HG02885 (cell line): ENCODE measurements at regions not wholly inside any gene's neighbourhood (a gene's known extent, or its start where the extent isn't known, plus 50 kb on each side); places are given as distances from the start of the nearest gene placed in this dataset.

Experiments
- ATAC-seq: cut with Tn5 transposase; IDR thresholded peaks from one replicate; pipeline ENCODE4 v1.9.1; 2021; ENCODE audit warnings: mild to moderate bottlenecking; ENCODE audit not compliant: unreplicated experiment, poor library complexity

DNA sequence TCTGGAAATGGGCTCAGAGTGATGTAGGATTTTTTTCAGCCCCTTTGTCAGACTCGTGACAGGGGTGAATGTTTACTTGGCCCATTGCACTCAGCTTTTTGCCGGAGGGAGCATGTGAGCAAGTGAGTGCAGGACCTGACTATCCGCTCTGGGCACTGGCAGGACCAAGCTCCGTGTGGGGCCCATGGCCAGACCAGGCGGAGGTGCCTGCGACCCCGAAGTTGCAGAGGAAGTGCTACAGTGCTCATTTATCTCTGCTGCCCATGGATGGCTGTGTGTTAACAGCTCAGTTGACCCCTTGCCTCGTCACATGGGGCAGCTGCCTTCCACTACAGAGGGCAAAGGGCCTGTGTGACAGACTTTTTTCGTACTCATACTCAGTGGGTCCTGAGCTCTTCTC, 744.3 kb downstream of the IRX1 start:
- ATAC-seq, result no peak

DNA sequence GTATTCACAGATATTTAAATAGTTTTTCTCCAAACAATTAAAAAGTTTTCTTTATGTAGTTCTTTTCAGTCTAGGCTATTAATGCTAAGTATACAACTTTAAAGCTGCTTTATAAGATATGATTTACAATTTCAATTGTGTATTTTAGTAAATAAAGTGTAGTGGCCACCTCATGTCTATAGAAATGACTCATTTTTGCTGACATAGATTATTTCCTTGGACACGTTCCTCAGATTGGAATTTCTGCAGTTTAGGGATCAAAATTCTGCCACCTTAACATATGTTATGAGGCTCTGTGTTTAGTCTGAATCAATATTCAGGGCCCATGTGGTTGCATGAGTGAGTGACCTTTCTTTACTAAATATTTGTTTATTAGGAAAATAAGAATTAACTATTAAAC, 750.2 kb downstream of the IRX1 start:
- ATAC-seq, result no peak

DNA sequence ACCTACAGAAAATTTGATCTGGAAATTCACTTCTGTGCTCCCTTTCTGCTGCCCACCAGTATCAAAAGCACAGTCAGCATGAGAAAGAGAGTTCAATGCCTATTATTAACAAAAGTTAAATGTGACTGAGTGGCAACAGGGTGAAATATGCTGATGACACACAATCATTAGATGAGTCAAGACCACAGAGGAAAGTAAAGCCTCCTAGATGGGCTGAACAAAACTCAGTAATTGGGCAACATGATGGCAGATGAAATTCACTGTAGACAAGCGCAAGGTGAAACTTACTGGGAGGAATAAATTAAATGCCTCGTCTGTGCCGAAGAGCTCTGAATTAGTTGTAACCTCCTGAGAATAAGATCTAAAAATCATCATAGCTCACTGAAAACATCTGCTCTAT, 752.8 kb downstream of the IRX1 start:
- ATAC-seq, result no peak

DNA sequence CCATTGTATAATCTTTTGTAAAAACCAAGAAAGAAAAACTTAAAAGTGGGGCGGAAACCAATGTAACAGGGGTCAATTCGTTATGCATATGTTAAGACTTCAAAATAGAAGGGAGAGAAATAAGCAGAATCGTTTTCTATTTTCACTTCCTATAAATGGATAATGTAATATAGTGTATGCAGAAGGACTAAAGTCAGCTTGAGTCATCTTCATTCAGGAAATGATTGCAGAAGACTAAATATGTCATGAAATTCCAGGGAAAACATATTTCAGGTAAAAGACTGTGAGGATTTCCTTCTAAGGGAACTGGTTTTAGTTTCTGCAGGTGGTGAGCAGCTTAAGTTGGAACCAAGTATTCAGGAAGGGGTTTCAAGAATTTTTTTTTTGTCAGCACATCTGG, 753.3 kb downstream of the IRX1 start:
- no peak for ATAC-seq

DNA sequence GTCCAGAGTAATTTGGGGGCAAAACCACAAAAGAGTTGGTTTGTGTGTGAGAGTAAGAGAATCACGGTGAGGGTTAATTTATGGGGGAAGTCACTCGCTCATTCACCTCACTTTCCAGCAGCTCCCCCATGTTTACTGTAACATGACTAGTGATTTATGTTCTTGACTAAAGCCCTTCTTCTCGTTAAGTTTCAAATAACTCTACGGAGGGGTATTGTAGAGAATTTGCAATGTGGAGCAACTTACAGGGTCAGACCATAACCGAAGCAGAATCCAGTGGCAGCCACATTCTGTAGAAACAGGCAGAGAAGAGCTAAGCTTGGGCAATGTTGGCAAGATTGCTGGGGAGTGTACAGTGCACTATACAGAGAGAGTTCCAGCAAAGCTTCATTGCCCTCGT, 760.6 kb downstream of the IRX1 start:
- ATAC-seq, result no peak

DNA sequence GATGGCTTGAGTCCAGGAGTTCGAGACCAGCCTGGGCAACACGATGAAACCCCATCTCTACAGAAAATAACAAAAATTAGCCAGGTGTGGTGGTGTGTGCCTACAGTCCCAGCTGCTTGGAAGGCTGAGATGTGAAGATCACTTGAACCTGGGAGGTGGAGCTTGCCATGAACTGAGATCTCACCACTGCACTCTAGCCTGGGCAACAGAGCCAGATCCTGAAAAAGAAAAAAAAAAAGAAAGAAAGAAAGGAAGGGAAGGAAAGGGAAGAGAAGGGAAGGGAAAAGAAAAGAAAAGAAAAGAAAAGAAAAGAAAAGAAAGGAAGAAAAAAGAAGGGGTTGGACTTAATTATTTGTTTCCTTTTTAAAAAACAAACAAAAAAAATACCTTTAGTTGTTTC, 764.2 kb downstream of the IRX1 start:
- no peak for ATAC-seq

DNA sequence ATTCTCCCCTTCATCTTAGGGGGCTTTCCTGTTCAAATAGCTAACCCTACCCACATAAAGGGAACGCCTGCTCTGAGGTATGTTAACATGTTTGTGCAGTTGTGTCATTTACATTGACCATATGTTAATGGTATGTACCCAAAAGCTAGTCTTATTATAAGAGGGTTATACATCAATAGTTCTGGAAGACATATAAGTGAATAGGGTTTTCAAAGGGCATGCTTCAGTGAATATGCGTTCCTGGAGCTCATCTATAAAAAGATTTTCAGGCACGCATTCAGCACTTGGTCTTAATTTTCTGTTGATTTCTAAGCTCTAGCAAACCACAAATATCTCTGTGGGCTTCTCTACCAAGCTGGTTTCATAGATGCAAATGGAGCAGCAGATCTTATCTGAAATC, 766.1 kb downstream of the IRX1 start:
- no peak for ATAC-seq

DNA sequence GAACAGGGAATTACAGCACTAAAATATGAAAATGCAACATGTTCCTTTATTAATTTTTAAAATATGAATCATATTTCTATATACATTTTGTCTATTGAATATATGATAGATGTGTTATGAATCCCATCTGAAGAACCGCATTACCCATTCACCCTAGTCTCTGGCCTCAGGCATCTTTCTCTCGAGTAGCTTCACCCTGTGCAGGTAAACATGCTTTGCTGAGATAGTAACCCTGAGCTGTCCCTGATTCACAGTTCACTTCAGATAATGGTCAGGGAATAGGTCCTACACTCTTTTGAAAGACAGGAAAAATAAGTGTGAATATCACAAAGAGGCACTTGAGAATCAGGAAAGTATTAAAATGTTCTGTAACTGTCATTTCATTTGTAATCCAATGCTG, 766.8 kb downstream of the IRX1 start:
- ATAC-seq, result no peak

DNA sequence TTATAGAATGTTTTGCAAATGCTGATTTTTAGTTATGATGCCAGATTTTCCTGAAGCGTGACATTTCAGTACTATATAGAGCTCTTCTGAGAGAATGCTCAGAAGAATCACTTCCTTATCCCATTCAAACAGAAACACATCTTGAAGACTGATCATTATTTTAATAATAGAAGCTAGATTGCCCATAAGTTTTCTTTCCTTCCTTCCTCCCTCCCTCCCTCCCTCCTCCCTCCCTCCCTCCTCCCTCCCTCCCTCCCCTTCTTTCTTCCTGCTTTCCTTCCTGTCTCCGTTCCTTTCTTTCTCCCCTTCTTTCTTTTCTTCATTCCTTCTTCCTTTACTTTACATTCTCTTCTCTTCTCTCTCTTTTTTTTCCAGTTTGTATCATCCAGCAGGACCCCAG, 767.4 kb downstream of the IRX1 start:
- no peak for ATAC-seq

DNA sequence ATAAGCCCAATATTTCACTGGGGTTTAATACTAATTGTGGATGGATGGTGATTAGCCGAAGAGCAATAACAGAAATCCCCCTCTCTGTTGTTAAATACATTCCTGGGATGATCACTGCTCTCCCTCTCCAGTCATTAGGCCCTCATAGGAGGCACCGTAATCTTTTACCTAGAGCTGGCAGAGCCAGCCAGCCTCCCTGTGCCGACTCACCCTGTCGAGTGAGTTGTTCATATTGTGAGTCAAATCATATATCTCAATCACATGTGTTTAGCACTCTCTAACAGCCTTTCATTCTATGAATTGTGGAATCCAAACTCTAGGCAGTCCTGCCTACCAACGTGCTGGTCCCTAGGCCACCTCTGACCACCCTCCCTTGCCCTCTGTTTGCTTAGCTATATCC, 771.0 kb downstream of the IRX1 start:
- no peak for ATAC-seq

DNA sequence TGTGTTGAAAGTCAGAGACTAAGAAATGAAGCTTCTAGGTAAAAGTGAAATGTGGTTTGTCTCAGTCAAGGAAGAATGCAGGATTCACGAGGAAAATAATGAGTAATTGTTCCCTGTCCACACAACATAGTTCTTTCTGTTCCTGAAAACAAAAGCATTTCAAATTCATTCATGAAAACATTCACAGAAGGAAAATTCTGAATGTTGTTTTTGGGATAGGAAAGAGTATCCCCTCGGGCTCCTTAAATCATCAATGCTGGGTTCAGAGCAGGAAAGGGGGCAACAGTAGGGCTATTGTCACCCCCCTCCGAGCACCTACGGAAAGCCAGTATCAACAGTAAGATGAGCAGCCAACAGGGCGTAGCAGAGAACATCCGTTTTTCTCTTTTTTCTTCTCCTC, 769.9 kb upstream of the ADAMTS16 start:
- ATAC-seq, result no peak

DNA sequence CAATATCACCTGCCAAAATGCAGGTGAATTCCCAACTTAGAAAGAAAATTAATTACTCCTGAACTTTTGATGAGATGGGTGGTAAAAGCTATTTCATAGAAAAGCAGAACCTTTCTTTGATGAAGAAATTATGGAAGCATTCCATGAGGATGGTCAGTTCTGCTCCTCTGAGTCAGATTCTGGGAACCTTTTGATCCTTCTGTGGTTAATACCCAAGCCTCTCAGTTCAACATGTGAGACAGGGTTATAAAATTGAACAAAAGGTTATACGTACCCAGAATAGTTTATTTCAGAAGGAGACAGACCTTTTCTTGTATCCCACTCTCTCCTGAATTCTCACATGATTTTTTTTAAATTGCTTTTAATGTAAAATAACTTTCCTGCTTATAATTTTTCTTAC, 767.6 kb upstream of the ADAMTS16 start:
- ATAC-seq, result no peak

DNA sequence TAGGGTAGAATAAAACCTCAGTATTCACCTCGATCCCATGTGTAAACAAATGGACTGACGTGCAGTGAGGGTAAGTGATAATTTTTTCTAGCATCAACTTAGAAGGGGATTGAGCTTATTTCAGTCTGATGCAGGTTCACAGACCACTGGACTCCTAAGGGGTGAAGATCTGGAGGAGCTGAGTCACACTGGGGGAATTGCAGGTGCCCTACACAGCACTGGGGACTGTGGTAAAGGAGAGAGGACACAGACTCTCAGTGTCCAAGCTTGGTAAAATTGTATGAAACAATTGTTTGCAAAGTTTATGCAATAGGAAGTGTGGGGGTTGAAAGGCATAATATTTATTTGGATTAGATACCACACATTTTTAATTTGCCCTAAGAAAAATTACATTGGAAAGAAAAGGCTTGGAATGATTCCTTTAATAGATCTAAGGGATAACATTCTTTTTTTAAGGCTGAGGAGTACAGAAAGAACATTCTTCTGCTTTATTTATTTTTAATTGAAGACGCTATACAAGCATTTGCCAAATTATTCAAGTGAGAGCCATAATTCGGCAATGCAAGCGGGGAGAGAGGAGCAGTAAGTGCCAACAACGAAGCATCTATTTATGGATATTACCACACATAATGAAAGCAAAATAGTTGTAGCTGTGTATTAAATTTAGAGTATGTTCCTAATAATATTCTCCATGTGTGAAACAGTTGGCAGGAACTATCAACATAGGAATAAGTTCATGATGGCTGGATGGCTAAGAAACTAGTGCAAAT, 766.9 kb upstream of the ADAMTS16 start:
- ATAC-seq, result no peak

DNA sequence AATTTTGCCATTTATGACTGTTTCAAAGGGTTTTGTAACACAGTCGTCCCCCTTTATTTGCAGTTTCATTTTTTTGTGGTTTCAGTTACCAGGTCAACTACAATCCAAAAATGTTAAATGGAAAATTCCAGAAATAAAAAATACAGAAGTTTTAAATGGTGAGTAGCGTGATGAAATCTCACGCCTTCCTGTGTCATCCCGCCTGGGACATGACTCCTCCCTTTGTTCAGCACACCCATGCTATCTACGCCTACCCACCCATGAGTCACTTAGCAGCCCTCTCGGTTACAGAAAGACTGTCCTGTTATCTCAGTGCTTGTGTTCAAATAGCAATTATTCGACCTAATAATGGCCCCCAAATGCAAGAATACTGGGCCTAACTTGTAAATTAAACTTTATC, 765.3 kb upstream of the ADAMTS16 start:
- no peak for ATAC-seq

DNA sequence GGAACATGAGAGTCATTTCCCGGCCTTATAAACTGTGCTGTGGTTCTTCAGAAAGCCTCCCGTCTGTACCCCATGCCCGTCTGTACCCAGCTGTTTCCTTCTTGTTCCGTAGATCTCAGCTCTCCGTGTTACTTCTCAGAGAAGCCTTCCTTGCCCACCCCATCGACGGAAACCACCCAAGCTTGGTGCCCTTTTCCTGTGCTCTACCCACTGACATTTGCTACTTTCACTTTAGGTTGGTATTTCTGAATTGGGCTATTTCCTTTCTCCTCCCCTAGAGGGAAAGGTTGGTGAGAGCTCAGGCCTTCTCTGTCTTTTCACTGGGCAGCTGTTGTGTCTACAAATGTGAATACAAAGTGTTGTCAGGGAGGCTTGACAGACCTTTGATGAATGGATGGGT, 764.5 kb upstream of the ADAMTS16 start:
- ATAC-seq, result no peak

DNA sequence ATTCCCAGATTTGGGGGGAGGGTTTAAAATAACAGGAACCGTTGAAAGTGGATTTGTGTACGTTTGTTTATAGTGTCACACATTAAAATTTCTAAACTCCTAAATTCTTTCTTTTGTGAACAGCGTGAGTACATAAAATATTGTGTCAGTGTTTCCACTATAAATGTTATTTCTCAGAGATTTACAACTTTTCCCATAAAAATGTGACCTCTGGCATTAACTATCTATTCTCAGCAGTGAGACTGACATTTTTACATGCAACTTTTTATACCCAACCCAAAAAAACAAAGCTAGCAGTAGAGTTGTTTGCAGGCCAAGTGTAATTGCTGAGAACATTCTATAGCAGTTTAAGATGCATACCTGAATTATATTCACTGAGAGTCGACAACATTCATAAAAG, 757.0 kb upstream of the ADAMTS16 start:
- ATAC-seq, result no peak

DNA sequence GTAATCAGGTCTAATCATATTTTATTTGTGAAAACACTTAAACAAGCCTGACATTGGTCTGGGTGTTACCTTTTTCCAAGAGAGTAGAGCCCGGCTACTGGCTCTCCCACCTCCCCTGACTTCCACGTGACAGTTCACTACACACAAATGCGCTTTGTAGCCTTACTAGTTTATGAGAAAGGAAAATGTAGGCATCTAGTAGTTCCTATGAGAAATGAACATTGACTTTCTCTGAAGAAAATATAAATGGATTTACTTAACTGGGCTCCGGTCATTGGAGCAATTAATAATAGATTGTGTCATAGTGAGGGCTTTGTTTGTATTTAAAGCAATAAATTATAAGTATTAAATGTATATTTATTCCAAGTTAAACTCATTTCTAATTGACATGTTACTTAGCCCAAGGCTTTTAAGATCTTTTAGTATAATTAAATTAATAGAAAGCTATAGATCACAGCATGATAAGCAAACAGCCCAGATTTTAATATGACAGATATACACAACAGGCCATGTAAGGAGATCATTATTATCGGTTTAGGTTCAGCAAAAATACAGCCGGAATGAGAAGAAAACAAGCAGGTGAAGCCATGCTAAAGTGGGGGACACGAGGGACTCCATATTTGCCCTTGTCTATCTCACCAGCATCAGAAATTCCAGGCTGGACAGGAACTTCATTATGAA, 756.5 kb upstream of the ADAMTS16 start:
- ATAC-seq, result no peak

DNA sequence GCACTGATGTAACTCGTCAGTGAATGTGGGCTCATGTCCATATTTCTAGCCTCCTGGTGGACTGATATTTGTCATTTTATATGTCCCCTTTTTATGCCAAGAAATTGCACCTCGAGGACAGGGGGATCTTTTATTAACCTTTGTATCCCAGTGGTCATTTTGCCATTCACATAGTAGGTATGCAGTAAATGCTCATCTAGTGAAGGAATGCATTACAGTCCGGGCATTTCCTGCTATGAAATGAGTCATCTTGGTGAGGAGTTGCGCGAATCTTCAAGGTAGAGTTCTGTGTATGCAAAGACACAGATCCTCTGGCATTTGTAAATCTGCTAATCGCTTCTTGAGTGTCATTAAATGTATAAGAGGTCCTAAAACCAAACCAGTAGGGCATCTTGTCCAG, 755.5 kb upstream of the ADAMTS16 start:
- ATAC-seq, result no peak

DNA sequence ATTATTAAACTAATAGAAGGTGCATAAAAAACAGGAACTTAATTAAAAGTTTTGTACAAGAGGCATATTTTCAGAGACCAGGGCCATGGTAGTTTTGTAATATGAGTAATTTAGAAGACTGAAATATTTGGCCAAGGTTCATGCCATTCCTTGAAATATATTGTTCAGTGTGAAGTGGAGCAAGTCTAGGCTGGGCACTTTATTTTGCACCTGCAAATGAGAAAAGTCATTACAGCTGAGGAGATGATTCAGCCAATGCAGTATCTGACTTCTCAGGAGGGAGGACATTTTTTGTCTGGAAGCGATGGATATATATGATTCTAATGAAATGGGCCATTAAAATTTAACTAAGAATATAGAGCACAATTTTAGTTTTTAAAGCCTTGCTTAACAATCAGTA, 754.0 kb upstream of the ADAMTS16 start:
- ATAC-seq, result no peak

DNA sequence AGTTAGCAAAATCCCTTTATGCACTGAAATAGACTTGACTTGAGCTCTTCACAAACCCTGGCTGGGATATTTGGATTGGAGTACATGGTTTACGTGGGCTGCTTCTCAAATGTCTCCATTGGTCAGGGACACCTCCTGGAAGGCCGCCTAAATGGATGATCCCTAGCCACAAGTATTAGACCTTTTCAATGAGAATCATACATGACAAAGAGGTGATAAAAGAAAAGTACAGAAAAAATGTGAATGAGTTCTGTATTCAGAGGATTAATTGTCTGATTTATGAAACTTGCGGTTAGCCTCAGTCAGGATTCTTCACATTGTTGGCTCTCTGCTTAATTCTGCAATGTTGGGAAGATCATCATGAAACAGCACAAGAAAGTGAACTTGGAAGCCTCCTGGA, 752.8 kb upstream of the ADAMTS16 start:
- no peak for ATAC-seq

DNA sequence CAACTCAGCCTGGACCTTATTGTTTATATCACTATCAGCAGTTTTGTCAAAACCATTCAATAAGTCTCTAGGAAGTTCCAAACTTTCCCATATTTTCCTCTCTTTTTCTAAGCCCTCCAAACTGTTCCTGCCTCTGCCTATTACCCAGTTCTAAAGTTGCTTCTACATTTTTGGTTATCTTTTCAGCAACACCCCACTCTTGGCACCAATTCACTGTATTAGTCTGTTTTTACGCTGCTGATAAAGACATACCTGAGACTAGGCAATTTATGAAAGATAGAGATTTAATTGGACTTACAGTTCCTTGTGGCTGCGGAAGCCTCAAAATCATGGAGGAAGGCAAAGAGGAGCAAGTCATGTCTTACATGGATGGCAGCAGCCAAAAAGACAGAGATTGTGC, 744.4 kb upstream of the ADAMTS16 start:
- ATAC-seq, result no peak

DNA sequence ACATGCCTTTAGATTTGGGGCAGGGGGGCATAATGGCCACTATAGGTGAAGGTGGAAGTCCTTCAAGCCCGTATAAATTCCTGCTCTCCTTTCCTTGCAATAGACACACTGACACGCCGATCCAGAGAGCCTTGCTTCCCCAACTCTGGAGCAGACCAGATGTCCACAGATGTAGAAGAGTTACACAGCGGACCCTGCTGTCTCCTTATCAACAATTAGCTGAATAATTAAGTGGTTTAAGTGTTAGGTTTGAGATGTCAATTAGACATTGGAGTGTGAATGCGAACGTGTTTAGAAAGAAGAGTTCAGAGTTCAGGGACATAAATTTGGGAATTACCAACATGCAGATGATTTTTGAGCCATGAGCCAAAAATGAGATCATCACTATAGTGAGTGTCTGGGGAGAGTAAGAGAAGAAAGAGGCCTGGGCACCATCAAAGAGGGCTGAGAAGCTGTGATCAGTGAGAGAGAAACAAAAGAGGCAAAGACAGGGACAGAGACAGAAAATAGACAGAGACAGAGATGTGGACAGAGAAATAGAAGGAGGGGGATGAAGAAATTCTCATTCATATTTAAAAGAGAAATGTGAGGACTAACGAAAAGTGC, 734.4 kb upstream of the ADAMTS16 start:
- no peak for ATAC-seq
